HG02588 (cell line): ENCODE measurements at regions not wholly inside any gene's neighbourhood (a gene's known extent, or its start where the extent isn't known, plus 50 kb on each side); places are given as distances from the start of the nearest gene placed in this dataset.

Experiments
- ATAC-seq: cut with Tn5 transposase; IDR thresholded peaks from one replicate; pipeline ENCODE4 v1.9.1; 2021; ENCODE audit warnings: mild to moderate bottlenecking, moderate library complexity; ENCODE audit not compliant: unreplicated experiment

- no peak for ATAC-seq
Observed at GRCh38 chrX:7294483-7294882, 146.5 kb upstream of the PUDP start.

GRCh38 chrX:7286168-7286837 lies 138.3 kb upstream of the PUDP start:
- ATAC-seq: no peak

DNA sequence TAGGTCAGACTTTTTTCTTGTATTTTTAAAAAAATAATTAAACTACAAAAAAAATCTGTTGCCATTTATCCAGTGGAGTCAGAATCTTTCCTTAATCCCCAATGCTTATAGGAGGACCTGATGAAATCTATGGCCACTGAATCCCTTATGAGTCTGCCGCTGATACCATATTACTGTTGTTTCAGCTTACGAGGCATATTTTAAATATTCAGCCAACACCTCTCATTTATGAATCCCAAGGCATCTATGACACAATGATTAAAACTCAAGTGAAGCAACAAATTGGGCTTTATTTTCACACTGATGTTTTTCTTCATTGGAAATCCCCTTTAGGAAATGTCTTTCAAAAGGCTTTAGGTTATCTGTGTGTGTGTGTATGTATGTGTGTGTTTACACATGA lies 137.8 kb upstream of the PUDP start:
- no peak for ATAC-seq

DNA sequence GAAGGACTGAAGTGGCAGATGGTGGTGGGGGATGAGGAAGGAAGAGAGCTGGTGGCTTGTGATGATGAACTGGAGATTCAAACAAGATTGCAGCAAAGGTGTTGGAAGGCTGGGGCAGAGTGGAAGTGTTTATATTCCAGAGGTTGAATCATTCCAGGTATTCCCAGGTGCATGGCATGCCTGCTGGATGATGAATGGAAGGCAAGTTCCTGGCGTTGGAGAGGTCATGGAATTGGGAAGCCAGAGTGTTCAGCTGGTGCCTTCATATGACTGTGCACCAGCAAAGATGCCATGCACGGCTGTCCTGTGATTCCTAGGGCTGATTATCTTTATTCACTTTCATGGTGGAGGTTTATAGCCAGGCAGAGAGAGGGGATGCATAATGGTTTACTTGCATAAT lies 135.8 kb upstream of the PUDP start:
- ATAC-seq: no peak

GRCh38 chrX:7280520-7280919 lies 132.6 kb upstream of the PUDP start:
- ATAC-seq: no peak

GRCh38 chrX:7272346-7272745 lies 124.4 kb upstream of the PUDP start:
- ATAC-seq: no peak

DNA sequence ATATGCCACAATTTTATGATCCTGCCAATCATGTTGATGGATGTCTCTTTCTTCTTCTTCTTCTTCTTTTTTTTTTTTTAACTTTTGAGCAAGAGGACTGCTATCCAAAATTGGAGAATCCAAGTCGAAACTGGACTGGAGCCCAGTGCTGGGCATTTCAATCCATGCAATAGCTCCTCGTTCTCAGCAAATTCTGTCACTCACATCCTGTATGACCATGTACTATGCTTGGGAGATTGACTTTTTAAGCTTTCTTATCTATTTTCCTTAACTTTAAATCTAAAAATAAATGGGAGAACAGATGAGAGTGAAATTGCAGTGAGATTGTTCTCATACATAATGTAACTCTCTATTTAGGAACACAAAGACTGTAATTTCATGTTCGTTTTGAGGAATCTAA lies 123.0 kb upstream of the PUDP start:
- ATAC-seq: no peak

DNA sequence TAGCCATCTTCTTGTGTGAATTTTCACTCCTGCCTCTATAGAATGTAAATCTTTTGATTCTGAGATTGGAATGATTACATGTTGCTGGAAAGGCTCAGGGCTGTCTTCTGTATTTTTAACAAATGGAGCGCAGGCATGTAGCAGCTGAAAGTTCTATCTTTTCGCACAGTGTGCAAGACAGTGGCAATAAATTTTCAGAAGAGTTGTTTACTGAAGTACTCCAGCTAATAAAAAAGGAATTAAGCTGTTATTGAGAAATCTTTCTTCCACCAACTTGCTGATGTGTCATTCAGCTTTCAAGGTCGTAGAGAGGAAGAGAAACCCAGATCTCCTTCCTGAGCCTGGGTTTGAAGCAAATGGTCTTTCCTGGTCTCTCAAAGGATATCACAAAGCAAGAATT lies 122.0 kb upstream of the PUDP start:
- no peak for ATAC-seq

GRCh38 chrX:7269589-7269988 lies 121.6 kb upstream of the PUDP start:
- no peak for ATAC-seq

DNA sequence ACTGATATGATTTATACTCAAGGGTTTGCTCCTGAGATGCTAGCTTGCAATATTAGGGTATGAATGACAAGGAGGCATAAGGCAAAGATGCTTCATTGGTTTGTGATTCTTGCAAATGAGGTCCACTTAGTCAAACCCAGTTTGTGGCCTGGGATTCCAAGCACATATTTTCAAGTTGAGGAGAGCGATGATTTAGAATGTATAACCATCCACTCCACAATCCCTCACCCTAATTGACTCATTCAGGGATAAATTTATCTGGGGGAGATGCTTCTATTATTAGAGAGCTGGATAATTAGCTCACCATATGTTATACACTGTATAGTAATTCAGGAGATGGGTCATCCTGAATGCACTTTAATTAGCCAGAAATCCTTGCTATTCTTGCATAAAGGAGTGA lies 118.3 kb upstream of the PUDP start:
- no peak for ATAC-seq

DNA sequence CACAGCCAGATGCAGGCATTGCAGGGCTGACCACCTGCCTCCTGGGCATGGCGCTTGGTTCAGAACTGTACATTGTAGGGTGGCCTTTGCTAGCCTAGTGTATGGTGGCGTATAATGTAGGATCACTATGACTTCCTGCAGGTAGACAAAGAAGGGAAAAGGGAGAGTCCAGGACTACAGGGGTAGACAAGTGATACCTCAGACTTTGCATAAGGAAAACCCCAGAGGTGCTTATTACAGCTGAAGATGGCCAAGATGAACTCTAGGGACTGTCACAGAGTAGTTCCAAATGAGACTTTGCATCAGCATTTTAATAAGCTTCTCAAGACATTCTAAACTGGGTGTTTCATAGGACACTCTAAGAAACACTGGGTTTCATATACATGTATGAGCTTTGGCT lies 116.4 kb upstream of the PUDP start:
- ATAC-seq: peak; percentile 81

GRCh38 chrX:7263961-7264360 lies 116.0 kb upstream of the PUDP start:
- ATAC-seq: no peak

DNA sequence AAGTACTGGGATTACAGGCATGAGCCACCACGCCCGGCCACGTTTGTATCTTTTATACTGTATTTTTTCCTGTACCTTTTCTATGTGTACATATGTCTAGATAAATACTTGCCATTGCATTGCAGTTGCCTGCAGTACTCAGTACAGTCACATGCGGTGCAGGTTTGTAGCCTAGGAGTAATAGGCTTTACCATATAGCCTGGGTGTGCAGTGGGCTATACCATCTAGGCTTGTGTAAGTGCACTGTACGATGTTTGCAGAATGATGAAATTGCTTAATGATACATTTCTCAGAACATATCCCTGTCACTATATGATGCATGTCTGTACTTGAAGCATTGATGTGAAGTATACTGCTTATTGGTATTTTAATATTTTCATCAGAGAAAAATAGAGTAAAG lies 115.4 kb upstream of the PUDP start:
- ATAC-seq: no peak

DNA sequence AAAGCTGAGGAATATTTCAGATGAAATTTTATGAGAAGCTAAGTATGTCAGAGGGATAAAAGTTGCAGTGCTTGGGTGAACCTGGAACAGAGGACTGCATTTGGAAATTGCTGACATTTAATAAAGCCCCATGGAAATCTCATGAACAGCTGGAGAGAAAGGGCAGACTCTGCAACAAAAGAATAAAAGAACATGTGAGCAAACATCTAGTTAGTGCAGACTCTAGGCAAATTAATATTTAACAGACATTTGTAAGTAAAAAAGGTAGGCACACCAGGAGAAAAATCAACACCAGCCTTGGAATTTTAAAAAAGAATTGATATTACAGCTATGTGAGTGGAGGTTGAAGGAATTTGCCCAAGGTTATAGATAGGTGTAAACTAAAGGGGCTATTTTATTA lies 114.6 kb upstream of the PUDP start:
- ATAC-seq: no peak

- ATAC-seq: peak; percentile 77
Observed at GRCh38 chrX:7261672-7262332, 113.8 kb upstream of the PUDP start.

DNA sequence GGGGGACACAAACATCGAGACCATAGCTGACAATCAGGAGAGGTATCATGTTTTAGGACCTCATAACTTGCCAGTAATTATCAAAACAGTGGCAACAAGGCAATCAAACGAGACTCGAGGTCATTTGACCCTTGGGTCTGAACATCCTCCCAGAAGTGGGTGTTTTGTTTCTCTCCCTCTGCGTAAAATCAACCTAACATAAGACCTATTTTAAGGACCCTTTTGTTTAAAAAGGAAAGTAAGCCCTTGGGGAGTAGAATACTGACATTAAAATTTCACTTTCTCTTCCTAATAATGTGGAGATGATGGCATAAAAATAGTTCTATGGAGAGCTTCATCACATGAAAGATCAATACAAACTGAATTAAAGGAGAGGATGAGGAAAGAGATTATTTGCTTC lies 106.2 kb upstream of the PUDP start:
- ATAC-seq: no peak

DNA sequence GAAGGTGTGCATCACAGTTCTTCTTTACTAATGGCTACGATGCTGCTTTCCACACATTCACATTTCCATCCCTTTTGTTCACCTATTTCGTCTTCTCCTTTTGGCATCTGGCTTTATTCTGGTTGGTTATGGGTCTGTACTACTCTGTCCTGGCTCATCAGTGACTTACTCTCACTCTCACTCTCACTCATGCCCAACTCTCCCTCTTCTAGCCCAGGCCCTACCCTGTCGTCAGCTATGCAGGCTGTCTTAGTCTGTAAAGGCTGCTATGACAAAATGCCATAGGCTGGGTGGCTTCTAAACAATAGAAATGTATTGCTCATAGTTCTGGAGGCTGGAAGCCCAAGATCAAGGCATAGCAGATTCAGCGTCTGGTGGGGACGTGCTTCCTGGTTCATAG lies 105.6 kb upstream of the PUDP start:
- no peak for ATAC-seq

DNA sequence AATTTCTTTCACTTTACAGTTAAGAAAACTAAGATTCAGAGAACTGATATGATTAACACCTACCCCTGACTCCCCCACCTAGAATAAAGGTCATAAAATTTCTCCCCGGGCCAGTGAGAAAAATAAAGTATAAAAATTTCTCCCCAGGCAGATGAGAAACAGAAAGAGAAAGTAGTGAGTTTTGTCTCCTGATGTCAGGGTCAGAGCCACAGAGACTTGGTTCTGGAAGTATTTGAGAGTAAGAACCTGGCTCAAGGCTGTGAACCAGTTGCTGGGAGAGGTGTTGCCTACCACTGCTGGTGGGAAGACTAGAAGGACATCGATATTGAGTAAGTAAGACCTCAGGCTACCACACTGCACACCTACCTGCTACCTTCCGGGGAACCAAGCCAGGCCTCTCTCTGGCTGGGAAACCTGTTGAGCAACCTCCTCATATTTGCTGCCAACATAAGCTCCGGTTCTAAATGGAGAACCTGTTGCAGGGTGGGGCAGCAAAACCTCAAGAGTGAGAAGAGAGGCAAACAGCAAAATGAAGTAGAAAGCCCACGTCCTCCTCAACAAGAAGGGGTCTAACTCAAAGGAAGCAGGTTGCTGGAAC lies 104.2 kb upstream of the PUDP start:
- ATAC-seq: no peak

GRCh38 chrX:7247346-7247745 lies 99.4 kb upstream of the PUDP start:
- ATAC-seq: no peak

DNA sequence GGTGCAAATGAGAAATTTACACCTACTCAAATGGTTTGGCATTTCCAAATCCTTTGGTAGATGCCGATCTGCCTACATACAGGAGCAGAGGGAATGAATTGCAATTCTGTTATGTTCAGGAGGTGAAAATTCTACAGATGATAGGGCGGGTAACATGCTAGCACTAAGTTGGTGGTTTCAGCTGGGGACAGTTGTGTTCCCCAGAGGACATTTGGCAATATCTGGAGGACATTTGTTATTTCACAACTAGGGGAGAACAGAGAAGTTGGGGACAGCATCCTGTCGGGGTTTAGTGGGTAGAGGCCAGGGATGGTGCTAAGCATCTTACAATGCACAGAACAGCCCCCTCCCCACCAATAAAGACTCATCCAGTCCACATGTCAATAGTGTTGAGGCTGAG lies 96.5 kb upstream of the PUDP start:
- no peak for ATAC-seq

DNA sequence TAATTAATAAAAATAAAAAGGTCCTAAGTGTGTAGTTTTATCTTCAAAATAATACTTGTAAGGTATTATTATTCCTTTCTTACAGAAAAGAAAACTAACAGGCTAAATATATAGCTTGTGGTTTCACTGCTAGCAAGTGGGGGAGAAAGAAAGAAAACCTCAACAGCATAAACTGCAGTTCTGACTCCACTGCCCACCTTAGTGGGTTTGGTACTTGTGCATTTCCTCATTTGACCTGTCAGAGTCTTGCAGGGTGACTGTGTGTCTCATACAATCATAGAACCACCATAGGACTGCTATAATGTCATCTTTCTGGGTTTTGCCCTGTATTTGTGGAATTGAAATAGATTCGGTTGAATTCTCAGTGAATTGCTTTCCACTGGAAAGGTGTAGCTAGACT lies 94.7 kb upstream of the PUDP start:
- ATAC-seq: peak; percentile 94

DNA sequence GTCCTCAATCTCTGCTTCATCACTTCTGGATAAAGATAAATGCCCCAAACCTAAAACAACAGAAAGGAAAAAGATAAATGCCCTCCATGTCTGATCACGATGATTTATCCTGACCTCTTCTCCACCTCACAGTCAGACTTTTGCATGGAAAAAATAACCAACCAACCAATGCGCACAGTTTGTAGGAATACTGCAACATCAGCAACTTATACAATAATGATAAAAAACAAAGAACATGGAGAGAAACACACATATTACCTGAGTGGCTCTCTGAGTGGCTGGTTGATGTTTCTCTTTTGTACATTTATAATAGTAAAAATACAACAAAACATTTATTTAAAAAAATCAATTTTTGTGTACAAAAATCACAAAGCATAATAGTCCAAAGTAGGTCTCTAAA lies 93.0 kb upstream of the PUDP start:
- no peak for ATAC-seq

GRCh38 chrX:7235071-7235470 lies 87.1 kb upstream of the PUDP start:
- no peak for ATAC-seq
